A549 (cell line): ENCODE measurements at regions not wholly inside any gene's neighbourhood (a gene's known extent, or its start where the extent isn't known, plus 50 kb on each side); places are given as distances from the start of the nearest gene placed in this dataset.

Source experiments
- ATAC-seq, 2 experiments: fragments of 200-7000 bp in 1 of 2; fragments of >200 bp in 1 of 2; cut with Nextera tagmentation in 1 of 2; cut with Tn5 transposase in 1 of 2; 3 replicates each; pipeline versions ENCODE4 v1.8.0 to v1.9.1; 2018 to 2020; ENCODE audit warnings: mild to moderate bottlenecking in 1 of 2, moderate library complexity in 1 of 2
- CTCF ChIA-PET: fragments of 300-600 bp; sonication (Branson Sonifier 250); formaldehyde crosslinking; extraction: SDS; loops from one replicate; lab custom pipeline; 2021; ENCODE audit warnings: antibody characterized with exemption, inconsistent platforms; lab: Yijun Ruan, JAX
- POLR2A ChIA-PET: fragments of 350-600 bp; formaldehyde crosslinking; extraction: SDS; loops from one replicate; lab custom pipeline; 2021; ENCODE audit warnings: antibody characterized with exemption, inconsistent platforms; lab: Yijun Ruan, JAX
- DNase-seq, 2 experiments: peaks; one replicate each; pipeline versions ENCODE4 v3.0.0 to v3.0.0-alpha.2; 2011 to 2016; ENCODE audit warnings: low read depth in 1 of 2, low spot score in 1 of 2
- FAIRE-seq: peaks from 2 replicates; lab custom pipeline; 2011; peaks lifted over from hg19 to GRCh38; lab: Jason Lieb, UNC
- H3K27ac ChIP-seq, 2 experiments: fragments of >200 bp; sonication (Bioruptor Twin); formaldehyde crosslinking; 3 replicates each; pipeline ENCODE4 v1.5.1; 2016 to 2017
- H3K4me1 ChIP-seq: fragments of >200 bp; sonication (Bioruptor Twin); formaldehyde crosslinking; 3 replicates; pipeline ENCODE4 v1.6.1; 2016
- H3K4me2 ChIP-seq: fragments of >200 bp; sonication (Bioruptor Twin); formaldehyde crosslinking; 3 replicates; pipeline ENCODE4 v1.6.1; 2016
- H3K4me3 ChIP-seq: fragments of >200 bp; sonication (Bioruptor Twin); formaldehyde crosslinking; 3 replicates; pipeline ENCODE4 v1.5.1; 2016
- H3K9me3 ChIP-seq: fragments of >200 bp; sonication (Bioruptor Twin); formaldehyde crosslinking; 3 replicates; pipeline ENCODE4 v1.6.1; 2016
- FOSL2 ChIP-seq, 2 experiments: fragments of 450-650 bp in 1 of 2; fragments of >200 bp in 1 of 2; sonication (Bioruptor Twin) in 1 of 2; formaldehyde crosslinking; IDR thresholded peaks; 2 replicates each; pipeline versions ENCODE4 v1.5.0 to v1.6.1; 2016 to 2020; ENCODE audit warnings: mild to moderate bottlenecking in 1 of 2, moderate library complexity in 1 of 2
- MYC ChIP-seq: IDR thresholded peaks from 2 replicates; pipeline ENCODE4 v1.6.1; 2012; ENCODE audit warnings: mild to moderate bottlenecking, inconsistent platforms, low read length, improper control_type of control experiment, borderline replicate concordance
- NPAS2 ChIP-seq: fragments of 250-450 bp; sonication (Bioruptor Pico); IDR thresholded peaks from 2 replicates; pipeline ENCODE4 v1.8.0; 2022; ENCODE audit warnings: mild to moderate bottlenecking, moderate library complexity, borderline replicate concordance
- PBX3 ChIP-seq: IDR thresholded peaks from 2 replicates; pipeline ENCODE4 v1.6.1; 2012
- POLR2A ChIP-seq: IDR thresholded peaks from 2 replicates; pipeline ENCODE4 v1.6.1; 2012; ENCODE audit warnings: mild to moderate bottlenecking, low read length
- RCOR1 ChIP-seq: fragments of 150-350 bp; IDR thresholded peaks from 2 replicates; pipeline ENCODE4 v1.6.1; 2014; ENCODE audit warnings: antibody characterized with exemption, low read length, low read depth
- ZC3H11A ChIP-seq: fragments of 450-650 bp; IDR thresholded peaks from 2 replicates; pipeline ENCODE4 v1.6.1; 2014; ENCODE audit warnings: antibody characterized with exemption, mild to moderate bottlenecking
- ZNF302 ChIP-seq: fragments of 250-450 bp; sonication (Bioruptor Pico); IDR thresholded peaks from 2 replicates; pipeline ENCODE4 v1.9.0; 2021; ENCODE audit warnings: inconsistent platforms, mild to moderate bottlenecking, moderate library complexity
- ZSCAN20 ChIP-seq: fragments of 250-450 bp; sonication (Bioruptor Pico); IDR thresholded peaks from 2 replicates; pipeline ENCODE4 v1.8.0; 2022; ENCODE audit warnings: mild to moderate bottlenecking, moderate library complexity
- WGBS: methylation state at CpG from one replicate; pipeline ENCODE4 v1.1.6; 2017; ENCODE audit errors: missing lambda C conversion rate; 5-methylcytosine and 5-hydroxymethylcytosine counted together
- TF ChIP-seq, protein P1 (sequence below): fragments of 250-450 bp; sonication (Bioruptor Pico); IDR thresholded peaks from 2 replicates; pipeline ENCODE4 v1.5.0; 2020; ENCODE audit warnings: low read depth, mild to moderate bottlenecking, moderate library complexity

DNA sequence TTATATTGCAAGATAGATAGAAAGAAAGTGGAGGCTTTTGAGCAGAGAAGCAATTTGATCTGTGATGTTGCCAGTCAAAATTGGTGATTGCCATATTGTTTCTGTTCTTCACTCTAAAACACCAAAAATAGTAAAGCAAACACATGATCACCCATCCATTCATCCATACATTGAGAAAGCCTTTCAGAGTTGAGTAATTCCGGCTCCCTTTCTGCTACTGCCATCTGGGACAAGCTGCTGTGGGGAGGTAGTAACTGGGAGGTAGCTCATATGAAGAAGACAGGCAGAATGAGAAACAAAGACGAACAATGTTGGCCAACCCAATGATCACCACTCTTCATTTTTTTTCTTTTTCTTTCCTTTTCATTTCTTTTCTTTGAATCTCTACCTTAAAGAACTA is 51.1 kb upstream of the HBS1L start:
- H3K4me2 ChIP-seq, result no peak overlapping the region
- ChIA-PET CTCF (no interaction called here), POLR2A (no interaction called here)
- H3K9me3 ChIP-seq, result no peaks in the 10 kb centered on the region
- 48% methylated on average over 2 of the region's 2 CpGs for WGBS
- DNase-seq, result no peak
- ATAC-seq, result no peak
- H3K4me1 ChIP-seq, result no peaks in the 10 kb centered on the region
- no peak overlapping the region for H3K27ac ChIP-seq
- no peak for FAIRE-seq
- no peak overlapping the region for H3K4me3 ChIP-seq
- TF ChIP-seq, protein P1, sequence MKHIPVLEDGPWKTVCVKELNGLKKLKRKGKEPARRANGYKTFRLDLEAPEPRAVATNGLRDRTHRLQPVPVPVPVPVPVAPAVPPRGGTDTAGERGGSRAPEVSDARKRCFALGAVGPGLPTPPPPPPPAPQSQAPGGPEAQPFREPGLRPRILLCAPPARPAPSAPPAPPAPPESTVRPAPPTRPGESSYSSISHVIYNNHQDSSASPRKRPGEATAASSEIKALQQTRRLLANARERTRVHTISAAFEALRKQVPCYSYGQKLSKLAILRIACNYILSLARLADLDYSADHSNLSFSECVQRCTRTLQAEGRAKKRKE (CRISPR knock-in tag), result no peak
- no peak for TF ChIP-seq PBX3
- no peak for TF ChIP-seq POLR2A
- no peak for TF ChIP-seq ZC3H11A
- TF ChIP-seq ZSCAN20 (CRISPR knock-in tag), result no peak
- no peak for TF ChIP-seq MYC
- TF ChIP-seq ZNF302 (CRISPR knock-in tag), result no peak

DNA sequence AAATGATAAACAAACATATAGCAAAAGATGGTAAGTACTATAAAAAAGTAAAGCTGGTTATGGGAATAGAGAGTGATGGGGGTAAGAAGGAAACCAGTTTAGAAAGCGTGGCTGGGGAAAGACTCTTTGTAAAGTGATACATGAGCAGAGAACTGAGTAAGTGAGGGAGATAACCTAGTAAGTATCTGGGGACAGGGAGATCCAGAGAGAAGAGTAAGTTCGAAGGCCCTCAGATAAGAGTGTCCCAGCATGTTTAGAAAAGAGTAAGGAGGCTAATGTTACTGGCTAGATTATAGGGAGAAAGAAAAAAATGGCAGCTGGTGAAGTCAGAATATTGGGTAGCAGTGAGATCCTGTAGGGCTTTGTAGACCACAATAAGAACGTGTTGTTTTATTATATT is 50.7 kb upstream of the HBS1L start:
- FAIRE-seq, result no peak

More for the DNA sequence above, 50.7 kb upstream of the HBS1L start:
- POLR2A ChIA-PET, result no interaction called here
- Histone ChIP-seq H3K9me3 (no peaks in the 10 kb centered on the region), H3K4me2 (no peak overlapping the region), H3K27ac (no peak overlapping the region), H3K4me1 (no peaks in the 10 kb centered on the region), H3K4me3 (no peak overlapping the region)
- ATAC-seq, result no peak
- CTCF ChIA-PET, result no interaction called here
- TF ChIP-seq FOSL2 (IDR thresholded peaks at IDR 0.05) (no peak), FOSL2 (CRISPR knock-in tag; IDR thresholded peaks at IDR 0.05) (no peak), RCOR1 (no peak), NPAS2 (CRISPR knock-in tag) (no peak)
- no peak for DNase-seq
- 28% methylated on average over 3 of the region's 3 CpGs for WGBS
